ENCODE measurements at regions not wholly inside any gene's neighbourhood (a gene's known extent, or its start where the extent isn't known, plus 50 kb on each side); places are given as distances from the start of the nearest gene placed in this dataset.
"Not testable (repeated sequence)": the region's sequence is repeated elsewhere in the genome, so short reads cannot be mapped to it uniquely, and the experiment has no call there.

DNA sequence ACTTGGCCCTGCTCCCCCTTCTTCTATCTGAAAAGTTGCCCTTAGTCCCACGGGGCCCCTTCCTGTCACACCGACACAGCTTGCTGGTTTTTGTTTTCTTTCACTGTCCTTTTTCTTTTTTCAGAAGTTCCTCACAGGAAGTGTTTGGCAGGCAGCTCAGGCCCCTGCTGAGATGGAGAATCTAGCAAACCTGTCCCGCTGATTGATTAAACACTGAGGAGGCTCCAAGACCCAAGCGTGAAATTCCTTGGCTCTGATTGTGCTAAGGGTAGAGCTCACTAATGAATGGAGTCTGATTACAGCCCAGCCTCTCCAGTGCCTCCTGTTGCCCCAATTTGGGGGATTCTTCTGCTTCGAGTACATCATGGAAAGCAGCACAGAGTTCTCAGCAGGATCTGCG lies 365.9 kb upstream of the MEX3C start:
- TF ChIP-seq, protein P1, sequence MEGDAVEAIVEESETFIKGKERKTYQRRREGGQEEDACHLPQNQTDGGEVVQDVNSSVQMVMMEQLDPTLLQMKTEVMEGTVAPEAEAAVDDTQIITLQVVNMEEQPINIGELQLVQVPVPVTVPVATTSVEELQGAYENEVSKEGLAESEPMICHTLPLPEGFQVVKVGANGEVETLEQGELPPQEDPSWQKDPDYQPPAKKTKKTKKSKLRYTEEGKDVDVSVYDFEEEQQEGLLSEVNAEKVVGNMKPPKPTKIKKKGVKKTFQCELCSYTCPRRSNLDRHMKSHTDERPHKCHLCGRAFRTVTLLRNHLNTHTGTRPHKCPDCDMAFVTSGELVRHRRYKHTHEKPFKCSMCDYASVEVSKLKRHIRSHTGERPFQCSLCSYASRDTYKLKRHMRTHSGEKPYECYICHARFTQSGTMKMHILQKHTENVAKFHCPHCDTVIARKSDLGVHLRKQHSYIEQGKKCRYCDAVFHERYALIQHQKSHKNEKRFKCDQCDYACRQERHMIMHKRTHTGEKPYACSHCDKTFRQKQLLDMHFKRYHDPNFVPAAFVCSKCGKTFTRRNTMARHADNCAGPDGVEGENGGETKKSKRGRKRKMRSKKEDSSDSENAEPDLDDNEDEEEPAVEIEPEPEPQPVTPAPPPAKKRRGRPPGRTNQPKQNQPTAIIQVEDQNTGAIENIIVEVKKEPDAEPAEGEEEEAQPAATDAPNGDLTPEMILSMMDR (IDR thresholded peaks at IDR 0.05; ENCODE audit: low read depth, low read length, missing control alignments), result no peak
- no peak overlapping the region for H3K4me3 ChIP-seq (ENCODE audit: low read depth, low read length)
- DNase-seq (ENCODE audit: low read depth), result no peak

DNA sequence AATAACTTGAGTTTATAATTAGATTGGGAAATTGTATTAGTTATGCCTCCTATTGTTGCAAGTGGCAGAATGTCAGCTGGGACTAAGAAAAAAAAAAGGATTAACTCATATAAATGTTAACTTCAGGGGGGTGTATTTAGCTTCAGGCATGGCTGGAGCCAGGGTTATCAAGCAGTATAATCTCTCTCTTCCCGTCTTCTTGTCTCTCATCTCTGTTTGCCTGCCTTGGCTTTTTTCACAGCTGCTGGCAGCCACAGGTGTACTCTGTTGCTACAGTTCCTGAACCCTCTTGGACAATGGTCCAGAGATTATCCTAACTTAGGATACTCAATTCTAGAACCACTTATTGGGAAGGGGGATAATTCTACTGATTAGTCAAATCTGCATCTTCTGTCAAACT lies 370.7 kb upstream of the MEX3C start:
- DNase-seq (ENCODE audit: low read depth), result no peak
- TF ChIP-seq, protein P1 (IDR thresholded peaks at IDR 0.05; ENCODE audit: low read depth, low read length, missing control alignments), result no peak
- H3K4me3 ChIP-seq (ENCODE audit: low read depth, low read length), result no peak overlapping the region

DNA sequence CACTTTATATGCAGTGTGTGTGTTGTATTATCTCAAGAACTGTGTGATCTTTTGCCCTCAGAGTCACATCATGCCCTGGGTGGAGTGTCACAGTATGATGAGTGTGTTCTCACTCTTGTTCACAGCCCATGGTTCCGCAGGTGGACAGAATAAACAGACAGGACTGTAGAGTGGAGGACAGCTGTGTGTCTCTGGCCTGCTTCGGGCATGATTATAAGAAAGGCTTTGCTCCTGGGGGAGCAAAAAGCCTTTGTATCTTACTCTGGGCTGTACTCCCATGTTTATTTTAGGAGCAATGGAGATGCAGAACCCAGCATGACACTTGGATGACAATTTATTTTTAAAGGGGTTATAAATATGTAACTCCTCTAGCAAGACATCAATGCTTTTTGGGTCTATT lies 371.7 kb upstream of the MEX3C start:
- H3K4me3 ChIP-seq (ENCODE audit: low read depth, low read length), result no peak overlapping the region
- DNase-seq (ENCODE audit: low read depth), result no peak
- TF ChIP-seq, protein P1 (IDR thresholded peaks at IDR 0.05; ENCODE audit: low read depth, low read length, missing control alignments), result no peak

DNA sequence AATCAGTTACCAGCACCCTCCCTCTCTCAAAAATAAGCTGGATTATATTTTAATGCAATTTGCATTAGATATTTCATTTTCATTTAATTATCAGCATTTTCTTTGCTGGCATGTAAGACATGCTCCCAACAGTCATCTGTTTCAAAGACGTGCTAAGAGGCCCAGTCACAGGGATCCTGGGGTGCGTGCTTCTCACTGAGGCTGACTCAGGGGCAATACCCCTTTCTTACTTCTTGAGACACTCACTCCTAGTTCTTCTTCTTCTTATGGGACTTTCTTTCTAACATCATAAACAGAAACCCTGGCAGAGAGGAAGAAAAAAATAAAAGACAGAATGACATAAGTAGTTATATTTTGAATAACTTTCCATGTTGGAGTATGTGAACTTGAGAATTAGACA lies 372.1 kb upstream of the MEX3C start:
- TF ChIP-seq, protein P1 (IDR thresholded peaks at IDR 0.05; ENCODE audit: low read depth, low read length, missing control alignments), result no peak
- H3K4me3 ChIP-seq (ENCODE audit: low read depth, low read length), result no peak overlapping the region
- no peak for DNase-seq (ENCODE audit: low read depth)

DNA sequence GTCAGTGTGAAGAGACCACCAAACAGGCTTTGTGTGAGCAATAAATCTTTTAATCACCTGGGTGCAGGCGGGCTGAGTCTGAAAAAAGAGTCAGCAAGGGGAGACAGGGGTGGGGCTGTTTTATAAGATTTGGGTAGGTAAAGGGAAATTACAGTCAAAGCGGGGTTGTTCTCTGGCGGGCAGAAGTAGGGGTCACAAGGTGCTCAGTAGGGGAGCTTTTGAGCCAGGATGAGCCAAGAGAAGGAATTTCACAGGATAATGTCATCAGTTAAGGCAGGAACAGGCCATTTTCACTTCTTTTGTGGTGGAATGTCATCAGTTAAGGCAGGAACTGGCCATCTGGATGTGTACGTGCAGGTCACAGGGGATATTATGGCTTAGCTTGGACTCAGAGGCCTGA lies 372.6 kb upstream of the MEX3C start:
- H3K4me3 ChIP-seq (ENCODE audit: low read depth, low read length); DNase-seq (ENCODE audit: low read depth): not testable (repeated sequence)

DNA sequence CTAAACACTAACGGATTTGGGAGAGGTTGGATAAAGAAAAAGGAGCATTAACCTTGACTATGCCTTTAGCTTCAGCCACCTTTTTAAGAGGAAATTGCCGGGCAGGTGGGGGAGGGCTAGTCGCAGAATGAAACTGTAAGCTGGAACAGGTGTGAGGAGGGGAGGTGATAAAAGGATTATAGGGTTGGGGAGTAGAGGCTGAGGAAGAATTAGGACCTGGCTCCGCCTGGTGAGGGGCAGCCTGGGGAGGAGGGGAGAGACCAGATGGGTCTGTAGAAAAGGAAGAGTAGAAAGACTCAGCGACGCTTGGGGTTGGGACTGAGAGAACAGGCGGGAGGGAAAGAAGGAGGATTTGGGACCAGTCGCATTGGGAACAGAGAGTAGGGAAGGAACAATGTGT lies 376.4 kb upstream of the MEX3C start:
- not testable (repeated sequence) for H3K4me3 ChIP-seq (ENCODE audit: low read depth, low read length); DNase-seq (ENCODE audit: low read depth)

DNA sequence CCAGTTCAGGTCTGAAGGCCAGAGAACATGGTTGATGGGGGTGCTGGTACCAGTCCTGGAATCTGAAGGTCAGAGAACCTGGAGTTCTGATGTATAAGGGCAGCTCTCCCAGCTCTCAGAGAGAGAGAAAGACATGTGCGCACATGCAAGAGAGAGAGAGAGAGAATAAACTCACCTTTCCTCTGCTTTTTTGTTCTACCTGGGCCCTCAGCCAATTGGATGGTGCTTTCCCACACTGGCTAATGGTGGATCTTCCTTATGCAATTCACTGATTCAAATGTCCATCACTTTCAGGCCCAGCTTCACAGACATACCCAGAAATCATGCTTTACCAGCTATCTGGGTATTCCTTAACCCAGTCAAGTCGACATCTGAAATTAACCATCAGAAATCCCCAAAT lies 377.7 kb upstream of the MEX3C start:
- TF ChIP-seq, protein P1 (IDR thresholded peaks at IDR 0.05; ENCODE audit: low read depth, low read length, missing control alignments), result no peak
- no peak for DNase-seq (ENCODE audit: low read depth)
- H3K4me3 ChIP-seq (ENCODE audit: low read depth, low read length), result no peak overlapping the region

DNA sequence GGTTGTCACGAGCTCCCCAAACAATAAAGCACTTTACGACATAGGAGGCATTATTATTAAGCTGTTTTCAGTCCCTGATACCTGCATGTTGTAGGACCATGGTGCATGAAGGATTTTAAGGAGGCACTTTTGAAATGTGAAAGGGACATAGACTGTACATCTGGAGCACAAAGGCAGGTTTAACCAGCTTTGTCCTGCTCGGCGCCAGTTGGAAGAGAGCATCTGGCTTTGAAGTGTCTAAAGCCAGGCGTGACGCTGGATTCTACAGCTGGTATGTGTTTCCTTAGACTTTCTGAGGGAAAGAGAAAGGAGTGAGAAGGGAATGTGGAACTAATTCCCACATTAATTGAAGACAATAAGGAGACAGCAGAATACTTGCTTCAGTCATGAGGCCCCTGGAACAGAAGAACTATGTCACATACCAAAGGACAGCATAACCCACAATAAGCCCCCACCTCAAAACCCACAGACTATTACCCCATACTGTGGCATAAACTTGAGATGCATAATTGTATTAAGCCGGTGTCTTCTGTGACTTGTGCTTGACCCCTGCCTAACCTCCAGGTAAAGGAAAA lies 381.0 kb upstream of the MEX3C start:
- no peak for DNase-seq (ENCODE audit: low read depth)
- H3K4me3 ChIP-seq (ENCODE audit: low read depth, low read length), result no peak overlapping the region
- TF ChIP-seq, protein P1 (IDR thresholded peaks at IDR 0.05; ENCODE audit: low read depth, low read length, missing control alignments), result no peak

Data from GM12864 (cell line).